ENCODE measurements at regions not wholly inside any gene's neighbourhood (a gene's known extent, or its start where the extent isn't known, plus 50 kb on each side); places are given as distances from the start of the nearest gene placed in this dataset.

GRCh38 chr4:17033025-17033767 is 134.8 kb upstream of the LDB2 start:
- TF ChIP-seq RAD21 (IDR thresholded peaks at IDR 0.05; ENCODE audit: low read depth) (no peak), NFIC (IDR thresholded peaks at IDR 0.05) (no peak), ZBTB7A (IDR thresholded peaks at IDR 0.05; ENCODE audit: low read depth) (no peak)

All from Ishikawa (cell line).